Osteoblast (primary cell): ENCODE measurements at regions not wholly inside any gene's neighbourhood (a gene's known extent, or its start where the extent isn't known, plus 50 kb on each side); places are given as distances from the start of the nearest gene placed in this dataset.

Source experiments
- DNase-seq: peaks from one replicate; pipeline ENCODE4 v3.0.0; 2011; ENCODE audit warnings: low spot score, mixed read lengths; ENCODE audit not compliant: insufficient read length; ENCODE audit errors: missing footprints
- H2AFZ ChIP-seq: 2 replicates; pipeline ENCODE4 v1.6.0; 2011; ENCODE audit warnings: mild to moderate bottlenecking, low read length
- H3K27ac ChIP-seq: 2 replicates; pipeline ENCODE4 v1.5.1; 2011; ENCODE audit warnings: mild to moderate bottlenecking, low read depth, low read length, moderate library complexity
- H3K27me3 ChIP-seq: 2 replicates; pipeline ENCODE4 v1.6.0; 2012; ENCODE audit warnings: mild to moderate bottlenecking, control low read depth, inconsistent platforms, low read length, moderate library complexity; ENCODE audit not compliant: insufficient read depth
- H3K36me3 ChIP-seq: 2 replicates; pipeline ENCODE4 v1.5.1; 2011; ENCODE audit warnings: mild to moderate bottlenecking, low read length, control low read depth, moderate library complexity; ENCODE audit not compliant: insufficient read depth
- H3K4me1 ChIP-seq: 2 replicates; pipeline ENCODE4 v1.5.1; 2011; ENCODE audit warnings: mild to moderate bottlenecking, low read length, control low read depth, moderate library complexity; ENCODE audit not compliant: insufficient read depth
- H3K4me2 ChIP-seq: 2 replicates; pipeline ENCODE4 v1.6.0; 2011; ENCODE audit warnings: mild to moderate bottlenecking, low read length; ENCODE audit not compliant: insufficient read depth
- H3K4me3 ChIP-seq: fragments of 200-600 bp; sonication (generic); 3 replicates; pipeline ENCODE4 v1.5.1; 2012; ENCODE audit warnings: mild to moderate bottlenecking, low read length, inconsistent platforms; ENCODE audit not compliant: insufficient read depth
- H3K79me2 ChIP-seq: 2 replicates; pipeline ENCODE4 v1.6.0; 2012; ENCODE audit warnings: mild to moderate bottlenecking, low read length, control low read depth, inconsistent platforms; ENCODE audit not compliant: insufficient read depth
- H3K9me3 ChIP-seq: 2 replicates; pipeline ENCODE4 v1.5.1; 2011; ENCODE audit warnings: low read depth, low read length, control low read depth
- H4K20me1 ChIP-seq: 2 replicates; pipeline ENCODE4 v1.6.0; 2012; ENCODE audit warnings: mild to moderate bottlenecking, low read length, control low read depth; ENCODE audit not compliant: insufficient read depth
- CTCF ChIP-seq: IDR thresholded peaks from 2 replicates; pipeline ENCODE4 v1.5.1; 2011; ENCODE audit warnings: mild to moderate bottlenecking, low read depth, low read length, moderate library complexity; ENCODE audit errors: extremely low read depth

- Histone ChIP-seq H3K79me2 (no peaks in the 10 kb centered on the region), H3K27ac (no peak overlapping the region), H4K20me1 (no peaks in the 10 kb centered on the region), H3K36me3 (no peaks in the 10 kb centered on the region), H2AFZ (no peak overlapping the region), H3K4me1 (no peaks in the 10 kb centered on the region), H3K4me3 (no peak overlapping the region), H3K9me3 (peaks cover 7% of the 10 kb centered on the region), H3K27me3 (no peaks in the 10 kb centered on the region), H3K4me2 (no peak overlapping the region)
- no peak for DNase-seq
- no peak for TF ChIP-seq CTCF
Measured at GRCh38 chrX:5638572-5638971, 590.1 kb downstream of the NLGN4X start.

- no peak overlapping the region for H2AFZ ChIP-seq
- H3K4me2 ChIP-seq: no peak overlapping the region
- peaks cover 4% of the 10 kb centered on the region for H3K9me3 ChIP-seq
- H3K27me3 ChIP-seq: no peaks in the 10 kb centered on the region
- no peaks in the 10 kb centered on the region for H3K79me2 ChIP-seq
- H3K27ac ChIP-seq: no peak overlapping the region
- no peaks in the 10 kb centered on the region for H3K36me3 ChIP-seq
- H3K4me1 ChIP-seq: no peaks in the 10 kb centered on the region
- no peak overlapping the region for H3K4me3 ChIP-seq
- no peaks in the 10 kb centered on the region for H4K20me1 ChIP-seq
- no peak for TF ChIP-seq CTCF
- no peak for DNase-seq
Measured at GRCh38 chrX:5632887-5633286, 595.8 kb downstream of the NLGN4X start.

- no peak for TF ChIP-seq CTCF
- no peak for DNase-seq
- H3K4me2 ChIP-seq: no peak overlapping the region
Measured at GRCh38 chrX:5632061-5632614, 596.5 kb downstream of the NLGN4X start.

GRCh38 chrX:5617666-5618065 lies 611.0 kb downstream of the NLGN4X start:
- Histone ChIP-seq H3K27me3 (no peaks in the 10 kb centered on the region), H4K20me1 (no peaks in the 10 kb centered on the region), H3K27ac (no peak overlapping the region), H3K79me2 (no peaks in the 10 kb centered on the region), H3K4me3 (no peak overlapping the region), H3K4me1 (no peaks in the 10 kb centered on the region), H2AFZ (no peak overlapping the region), H3K9me3 (peaks cover 2% of the 10 kb centered on the region), H3K36me3 (no peaks in the 10 kb centered on the region), H3K4me2 (no peak overlapping the region)
- no peak for TF ChIP-seq CTCF
- no peak for DNase-seq

More at GRCh38 chrX:5632061-5632614, 596.5 kb downstream of the NLGN4X start:
- H3K27me3 ChIP-seq: no peaks in the 10 kb centered on the region
- H4K20me1 ChIP-seq: no peaks in the 10 kb centered on the region
- H3K9me3 ChIP-seq: peaks cover 4% of the 10 kb centered on the region
- no peaks in the 10 kb centered on the region for H3K36me3 ChIP-seq
- H3K79me2 ChIP-seq: no peaks in the 10 kb centered on the region
- H3K4me1 ChIP-seq: no peaks in the 10 kb centered on the region
- H3K27ac ChIP-seq: no peak overlapping the region
- no peak overlapping the region for H2AFZ ChIP-seq
- no peak overlapping the region for H3K4me3 ChIP-seq
